Skin epidermis (tissue), 12 donors: ENCODE measurements at regions not wholly inside any gene's neighbourhood (a gene's known extent, or its start where the extent isn't known, plus 50 kb on each side); places are given as distances from the start of the nearest gene placed in this dataset.
A peak's percentile ranks its signal among the peaks of the same experiment; 100 is the strongest.

Experiments used
- H3K27ac ChIP-seq, 21 experiments: fragments of 200-600 bp; sonication (generic) in 11 of 21; one replicate each; pipeline ENCODE4 v1.5.0; 2020; ENCODE audit warnings: mild to moderate bottlenecking in 3 of 21, inconsistent platforms in 2 of 21, moderate library complexity in 2 of 21
- H3K4me3 ChIP-seq, 7 experiments: fragments of 200-600 bp; sonication (generic) in 2 of 7; one replicate each; pipeline ENCODE4 v1.5.0; 2020; ENCODE audit warnings: inconsistent platforms in 2 of 7, mild to moderate bottlenecking in 2 of 7, moderate library complexity in 1 of 7

DNA sequence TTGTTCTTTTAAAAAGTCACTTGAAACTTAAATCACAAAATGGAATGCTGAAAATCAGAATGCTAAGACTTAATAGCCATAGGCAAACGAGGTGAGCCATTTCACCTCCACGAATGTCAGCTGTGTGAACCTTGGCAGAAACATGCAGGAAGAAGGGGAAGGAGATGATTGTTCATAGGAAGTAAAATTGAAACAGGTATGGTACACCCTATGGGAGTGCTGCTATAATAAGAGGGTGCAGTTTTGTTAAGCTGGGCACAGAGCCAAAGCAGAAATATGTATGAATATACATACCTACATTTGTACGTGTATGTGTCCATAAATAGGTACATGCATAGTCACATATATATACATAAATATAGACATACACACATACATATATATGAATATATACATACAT is 51.0 kb upstream of the SPINK5 start:
- no peak overlapping the region for H3K4me3 ChIP-seq
- peak overlapping the region in 1 of 21 experiments; percentile 66 for H3K27ac ChIP-seq

DNA sequence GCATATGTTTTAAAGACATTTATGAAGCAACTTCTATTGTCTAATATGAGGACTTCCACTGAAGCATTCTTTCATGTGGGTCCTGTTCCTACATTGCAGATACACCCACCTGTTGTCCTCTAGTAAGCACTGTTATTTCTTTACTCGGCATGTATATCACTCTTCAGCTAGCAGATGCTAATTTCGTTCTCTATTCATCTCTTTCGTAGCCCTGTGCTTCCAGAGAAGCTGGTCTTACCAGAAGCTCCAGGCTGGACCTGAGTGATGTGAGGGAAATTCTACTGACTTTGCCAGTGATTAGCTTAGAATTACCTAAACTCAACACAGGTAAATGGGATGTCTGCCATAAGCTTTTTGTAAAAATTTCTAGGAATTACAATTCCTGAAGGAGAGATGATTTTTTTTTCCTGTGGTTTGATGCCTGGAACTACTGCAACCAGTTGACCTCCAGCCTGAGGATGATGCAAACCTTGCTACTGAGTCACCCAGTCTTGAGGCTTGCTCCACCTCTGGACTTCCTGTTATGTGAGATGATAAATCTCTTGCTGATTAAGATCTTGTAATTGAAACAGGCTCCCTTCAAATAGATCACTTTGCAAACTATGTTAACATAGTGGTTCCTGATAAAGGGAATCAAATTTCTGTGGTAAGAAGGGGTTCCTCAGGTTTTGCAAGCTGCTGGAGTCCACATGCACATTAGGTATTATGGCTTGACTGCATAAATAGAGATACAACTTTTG is 52.2 kb upstream of the SPINK5 start:
- Histone ChIP-seq H3K27ac (peak overlapping the region in 1 of 21 experiments; percentile 66), H3K4me3 (no peak overlapping the region)

DNA sequence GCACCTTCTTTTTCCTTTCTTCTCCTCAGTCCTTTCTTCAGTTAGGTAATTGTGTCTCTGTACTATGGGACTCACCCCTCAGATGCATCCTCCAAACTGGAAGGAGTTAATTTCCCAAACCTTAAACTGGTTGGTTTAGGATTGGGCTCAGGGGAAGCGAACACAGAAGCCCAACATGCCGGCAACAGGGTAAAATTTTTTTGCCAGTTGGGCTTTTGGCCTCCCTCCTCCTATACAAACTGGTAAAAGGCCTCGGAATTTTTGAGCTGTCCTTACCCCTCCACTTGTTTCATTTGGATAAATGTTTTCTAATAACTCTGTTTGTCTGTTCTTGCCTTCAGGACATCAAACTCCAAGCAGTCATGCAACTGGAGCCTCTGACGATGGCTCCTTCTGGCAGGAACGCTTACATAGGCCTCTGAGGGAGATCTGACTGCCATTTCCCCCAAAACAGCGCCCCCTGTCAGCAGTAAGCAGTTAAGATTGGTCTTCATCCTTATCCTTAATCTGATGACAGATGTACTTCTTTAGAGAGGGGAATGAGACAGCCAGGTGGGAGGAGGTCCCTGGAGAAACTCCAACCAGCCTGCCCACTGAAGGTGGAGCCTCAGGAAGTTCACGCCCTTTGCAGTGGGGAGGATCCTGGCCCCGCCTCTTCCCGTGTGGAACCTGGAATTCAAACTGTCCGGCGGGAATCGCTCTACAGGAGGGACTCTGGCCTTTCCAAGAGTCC is 57.8 kb upstream of the SPINK5 start:
- Histone ChIP-seq H3K4me3 (no peak overlapping the region), H3K27ac (no peak overlapping the region)

DNA sequence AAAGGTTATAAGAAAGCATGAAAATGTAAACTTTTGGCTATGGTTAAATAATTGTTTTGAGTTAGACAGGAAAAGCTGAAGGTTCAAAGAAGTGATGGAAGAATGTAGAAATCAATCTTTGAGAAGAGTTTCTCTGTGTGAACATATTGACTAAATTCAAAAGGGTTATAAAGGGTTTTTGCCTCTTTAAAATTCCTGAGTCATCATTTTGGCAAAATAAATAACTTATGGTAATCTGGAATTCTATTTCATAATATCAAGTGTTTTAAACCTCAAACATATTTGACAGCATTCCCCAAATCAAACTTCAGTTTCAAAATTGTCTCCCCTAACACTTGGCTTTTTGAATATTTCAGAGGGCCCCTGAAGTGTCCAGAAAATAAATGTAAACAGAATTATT is 60.6 kb upstream of the SPINK5 start:
- no peak overlapping the region for H3K4me3 ChIP-seq

DNA sequence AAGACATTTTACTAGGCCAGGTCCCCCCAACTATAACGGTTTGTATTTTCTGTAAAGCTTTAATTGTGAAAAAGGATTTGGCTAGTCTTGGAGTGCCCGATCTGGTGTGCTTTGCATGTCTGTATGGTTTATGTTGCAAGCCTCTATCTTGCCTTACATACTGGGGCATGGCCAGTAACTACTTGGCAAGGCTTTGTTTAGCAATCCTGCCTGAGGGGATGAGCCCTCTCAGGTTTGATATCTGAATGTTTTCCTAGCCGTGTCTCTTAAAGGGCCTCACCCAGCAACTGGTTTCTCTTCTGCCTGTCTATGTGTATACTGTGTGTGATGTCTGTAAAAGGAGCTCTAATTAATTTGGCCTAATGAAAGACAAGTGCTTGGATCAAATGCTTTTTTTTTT is 61.3 kb upstream of the SPINK5 start:
- no peak overlapping the region for H3K4me3 ChIP-seq
- H3K27ac ChIP-seq, result peak overlapping the region in 1 of 21 experiments; percentile 54

More for the DNA sequence above, 60.6 kb upstream of the SPINK5 start:
- peak overlapping the region in 1 of 21 experiments; percentile 27 for H3K27ac ChIP-seq

DNA sequence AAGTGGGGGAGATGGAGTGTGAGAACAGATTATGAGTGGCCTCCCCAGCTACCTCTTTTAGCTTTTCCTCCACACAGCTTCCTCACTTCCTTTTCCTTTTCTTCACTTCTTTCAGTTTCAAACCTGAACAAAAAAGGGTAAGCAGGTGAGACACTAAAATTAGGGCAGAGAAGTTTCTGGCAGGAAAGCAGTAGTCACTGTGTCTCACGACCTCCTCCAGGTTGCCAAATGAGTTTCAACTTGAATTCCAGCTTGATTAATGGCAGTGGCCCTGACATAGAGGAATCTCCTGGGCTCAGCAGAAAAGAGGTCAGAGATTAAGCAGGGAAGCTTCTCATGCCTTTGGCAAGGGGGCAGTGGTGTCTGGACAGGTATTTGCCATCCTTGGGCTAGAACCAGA is 63.7 kb upstream of the SPINK5 start:
- Histone ChIP-seq H3K4me3 (no peak overlapping the region), H3K27ac (no peak overlapping the region)

DNA sequence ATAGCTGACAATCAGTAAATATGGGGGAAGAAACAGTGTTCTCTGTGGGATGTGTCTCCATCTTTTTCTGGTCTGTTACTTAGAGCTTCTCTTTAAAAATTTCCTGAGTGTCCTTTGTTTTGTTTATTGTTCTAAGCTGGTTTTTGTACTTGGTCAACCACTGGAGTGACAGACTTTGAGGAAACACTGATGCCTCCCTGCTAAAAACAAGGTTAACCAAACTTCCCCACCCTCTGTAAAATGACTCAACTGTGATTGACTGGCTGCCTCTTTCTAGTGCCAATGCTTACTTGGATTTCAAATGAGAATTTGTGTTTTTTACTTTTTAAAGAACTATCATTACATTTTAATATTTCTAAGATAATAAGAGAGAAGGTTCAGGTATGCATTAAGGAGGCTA is 65.1 kb upstream of the SPINK5 start:
- no peak overlapping the region for H3K27ac ChIP-seq

DNA sequence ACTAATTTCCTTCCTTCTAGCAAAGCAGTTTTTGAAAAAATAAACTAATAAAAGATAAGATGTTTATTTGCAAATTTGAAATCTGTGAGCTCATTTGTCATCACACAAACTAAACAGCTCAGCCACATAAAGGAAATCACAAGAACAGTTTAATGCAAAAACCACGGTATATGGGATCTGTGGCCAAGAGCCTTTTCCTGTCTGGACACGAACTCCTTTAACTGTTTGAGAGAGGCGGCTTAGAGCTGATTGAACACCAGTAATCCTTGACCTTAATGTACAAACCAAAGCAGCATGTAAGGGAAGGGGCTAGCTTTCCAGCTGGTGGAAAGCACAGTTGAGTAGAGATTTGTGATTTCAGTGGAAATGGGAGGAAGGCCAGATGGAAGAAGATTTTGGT is 66.3 kb upstream of the SPINK5 start:
- Histone ChIP-seq H3K4me3 (no peak overlapping the region), H3K27ac (no peak overlapping the region)

More for the DNA sequence above, 65.1 kb upstream of the SPINK5 start:
- no peak overlapping the region for H3K4me3 ChIP-seq

DNA sequence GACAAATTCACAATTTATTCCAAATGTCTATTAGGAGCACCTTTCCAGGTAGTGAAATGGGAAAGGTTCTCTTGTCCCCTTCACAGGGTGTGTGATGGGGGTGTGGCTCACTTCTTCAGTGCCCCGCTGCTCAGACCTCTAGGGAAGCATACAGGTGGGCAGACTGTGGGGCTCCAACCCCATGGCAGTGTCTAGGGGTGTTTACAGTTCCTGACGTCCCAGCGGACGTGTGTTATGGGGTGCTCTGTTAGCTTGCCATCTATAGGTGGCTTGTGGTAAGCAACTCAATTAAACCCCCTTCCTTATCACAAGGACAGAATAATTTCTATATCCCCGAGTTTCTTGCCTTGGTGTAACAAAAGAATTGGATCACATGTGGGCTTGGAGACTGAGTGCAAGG is 67.4 kb upstream of the SPINK5 start:
- Histone ChIP-seq H3K4me3 (no peak overlapping the region), H3K27ac (no peak overlapping the region)

DNA sequence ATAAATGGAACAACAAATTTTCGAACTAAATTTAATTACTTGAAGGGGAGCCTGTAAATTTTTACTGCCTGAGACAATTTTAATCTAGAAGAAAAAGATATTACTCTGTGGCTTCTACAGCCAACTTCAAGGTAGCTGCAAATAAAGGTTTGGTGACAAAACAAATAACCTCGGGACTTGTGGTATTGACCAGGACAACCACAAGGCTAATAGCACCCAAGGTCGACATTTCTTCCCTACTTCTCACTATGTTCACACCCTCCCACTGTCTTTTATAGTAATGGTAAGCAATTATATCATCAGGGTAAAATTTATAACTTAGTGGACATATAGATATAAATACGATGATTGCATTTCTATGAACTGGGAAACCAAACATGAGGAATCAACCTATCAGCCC is 67.9 kb upstream of the SPINK5 start:
- H3K4me3 ChIP-seq, result no peak overlapping the region
- H3K27ac ChIP-seq, result no peak overlapping the region

DNA sequence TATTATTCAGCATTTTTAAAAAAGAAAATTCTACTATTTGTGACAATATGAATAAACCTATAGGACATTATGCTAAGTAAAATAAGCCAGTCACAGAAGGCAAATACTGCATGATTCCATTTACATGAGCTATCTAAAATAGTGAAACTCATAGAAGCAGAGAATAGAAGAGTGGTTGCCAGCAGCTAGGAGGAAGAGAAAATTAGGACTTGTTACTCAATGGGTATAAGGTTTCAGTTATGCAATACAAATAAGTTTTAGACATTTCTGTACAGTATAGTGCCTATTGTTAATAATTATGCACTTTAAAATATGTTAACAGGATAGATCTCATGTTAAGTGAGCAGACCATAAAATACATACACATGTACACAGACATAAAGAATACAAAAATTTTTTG is 73.8 kb upstream of the SPINK5 start:
- no peak overlapping the region for H3K4me3 ChIP-seq
- H3K27ac ChIP-seq, result no peak overlapping the region

DNA sequence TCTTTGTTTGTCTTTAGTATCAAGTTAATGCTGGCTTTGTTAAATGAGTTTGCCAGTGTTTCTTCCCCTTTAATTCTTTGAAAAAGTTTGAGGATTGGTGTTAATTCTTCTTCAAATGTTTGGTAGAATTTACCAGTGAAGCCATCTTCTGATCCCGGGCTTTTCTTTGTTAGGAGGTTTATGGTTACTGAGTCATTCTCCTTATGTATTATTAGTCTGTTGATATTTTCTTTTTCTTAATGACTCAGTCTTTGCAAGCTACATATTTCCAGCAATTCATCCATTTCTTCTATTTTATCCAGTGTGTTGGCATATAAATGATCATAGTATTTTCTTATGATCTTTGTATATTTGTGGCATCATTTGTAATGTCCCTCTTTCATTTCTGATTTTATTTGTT is 74.5 kb upstream of the SPINK5 start:
- Histone ChIP-seq H3K4me3 (no peak overlapping the region), H3K27ac (no peak overlapping the region)

DNA sequence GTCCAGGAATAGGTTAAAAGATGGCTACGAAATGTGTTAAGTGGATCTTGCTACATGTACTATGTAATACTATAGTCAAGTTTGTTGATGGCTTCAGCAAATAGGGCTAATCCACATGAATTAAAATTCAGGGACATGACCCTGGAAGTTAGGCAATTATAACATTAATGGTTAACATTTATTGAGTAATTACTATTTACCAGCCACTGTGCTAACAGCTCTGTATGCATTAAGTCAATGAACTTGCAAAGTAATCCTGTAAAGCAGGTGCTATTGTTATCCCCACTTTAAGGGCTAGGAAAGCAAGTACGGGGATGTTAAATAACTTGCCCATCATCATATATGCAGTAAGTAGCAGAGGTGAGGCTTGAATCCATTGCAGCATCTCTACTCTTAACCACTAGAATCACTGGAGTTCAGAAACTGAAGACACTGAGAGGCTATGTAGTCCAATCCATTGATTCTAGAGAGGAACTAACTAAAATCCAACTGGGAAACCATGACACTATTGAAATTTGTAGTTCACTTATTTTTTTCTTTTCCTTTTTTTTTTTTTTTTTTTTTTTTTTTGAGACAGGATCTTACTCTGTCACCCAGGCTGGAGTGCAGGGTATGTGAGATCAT is 77.5 kb upstream of the SPINK5 start:
- Histone ChIP-seq H3K27ac (no peak overlapping the region), H3K4me3 (no peak overlapping the region)

DNA sequence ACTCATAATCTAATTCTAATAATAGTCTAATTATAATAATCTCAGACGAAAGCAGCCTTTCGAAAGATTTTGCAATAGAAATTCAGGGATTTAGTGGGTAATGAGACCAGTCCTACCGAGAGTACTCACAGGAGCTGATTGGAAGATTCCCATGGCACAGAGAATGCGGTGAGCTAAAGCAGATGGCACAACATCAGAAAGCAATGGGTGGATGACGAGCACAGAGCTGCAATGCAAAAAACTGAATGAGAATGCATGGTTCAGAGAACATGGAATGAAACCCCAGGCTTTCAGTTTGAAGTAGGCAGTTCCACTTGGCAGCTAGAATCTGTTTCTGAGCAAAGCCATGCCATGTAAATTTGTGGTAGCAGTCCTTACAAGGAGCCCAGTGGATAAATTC is 78.2 kb upstream of the SPINK5 start:
- no peak overlapping the region for H3K27ac ChIP-seq

DNA sequence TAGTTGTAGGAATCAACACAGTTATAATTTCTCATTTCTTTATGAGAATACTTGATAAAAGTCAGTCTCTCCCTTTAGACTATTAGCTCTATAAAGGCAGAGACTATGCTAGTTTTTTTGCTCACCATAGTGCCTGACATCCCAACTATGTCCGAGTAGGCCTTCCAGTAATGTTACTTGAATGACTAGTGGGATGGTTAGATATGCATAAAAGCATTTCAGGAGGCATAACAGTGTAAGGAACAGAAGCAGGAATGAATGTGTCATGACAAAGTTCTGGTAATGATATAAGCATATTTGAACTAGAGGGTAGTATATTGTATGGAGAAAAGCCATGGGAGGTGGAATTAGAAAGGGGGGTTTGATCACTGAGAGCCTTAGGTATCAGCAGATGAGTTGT is 77.4 kb upstream of the C5orf46 start:
- no peak overlapping the region for H3K27ac ChIP-seq
- no peak overlapping the region for H3K4me3 ChIP-seq

More for the DNA sequence above, 78.2 kb upstream of the SPINK5 start:
- H3K4me3 ChIP-seq, result no peak overlapping the region

DNA sequence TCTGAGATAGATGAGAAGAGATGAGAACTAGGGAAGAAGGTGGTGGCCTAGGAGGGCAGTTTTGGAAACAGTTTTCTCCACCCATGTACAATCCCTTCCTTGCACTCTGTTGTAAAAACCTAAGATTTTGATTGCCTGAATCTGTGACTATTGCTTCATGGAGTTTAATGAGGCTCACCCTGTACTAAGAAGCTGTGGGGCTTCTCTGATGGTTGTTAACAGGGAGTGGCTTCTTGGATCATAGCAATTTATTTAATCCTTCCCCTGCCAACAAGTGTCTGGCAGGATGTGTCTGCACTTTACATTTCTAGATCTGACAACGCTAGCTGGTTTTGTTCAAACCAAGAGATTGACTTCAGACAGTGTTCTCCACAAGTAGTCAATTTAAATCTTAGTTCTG is 74.7 kb upstream of the C5orf46 start:
- Histone ChIP-seq H3K27ac (peak overlapping the region in 1 of 21 experiments; percentile 21), H3K4me3 (no peak overlapping the region)

DNA sequence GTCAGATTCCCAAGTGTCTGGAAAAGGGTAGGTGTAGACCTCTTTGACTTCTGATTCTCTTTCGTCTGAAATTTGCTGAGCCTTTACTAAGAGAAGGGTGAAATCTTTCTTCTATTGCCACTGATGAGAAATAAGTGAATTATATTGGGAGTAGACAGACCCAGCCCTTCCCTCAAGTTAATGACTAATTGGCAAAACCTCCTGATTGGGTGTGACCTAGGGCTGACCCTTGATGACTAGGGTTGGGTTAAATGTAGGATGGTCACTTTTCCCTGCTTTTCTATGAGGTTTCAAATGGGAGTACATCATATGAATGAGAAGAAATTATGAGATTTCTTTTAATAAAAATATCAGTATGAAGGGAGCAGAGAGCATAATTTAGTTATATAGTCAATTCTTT is 73.4 kb upstream of the C5orf46 start:
- no peak overlapping the region for H3K27ac ChIP-seq
- H3K4me3 ChIP-seq, result no peak overlapping the region

DNA sequence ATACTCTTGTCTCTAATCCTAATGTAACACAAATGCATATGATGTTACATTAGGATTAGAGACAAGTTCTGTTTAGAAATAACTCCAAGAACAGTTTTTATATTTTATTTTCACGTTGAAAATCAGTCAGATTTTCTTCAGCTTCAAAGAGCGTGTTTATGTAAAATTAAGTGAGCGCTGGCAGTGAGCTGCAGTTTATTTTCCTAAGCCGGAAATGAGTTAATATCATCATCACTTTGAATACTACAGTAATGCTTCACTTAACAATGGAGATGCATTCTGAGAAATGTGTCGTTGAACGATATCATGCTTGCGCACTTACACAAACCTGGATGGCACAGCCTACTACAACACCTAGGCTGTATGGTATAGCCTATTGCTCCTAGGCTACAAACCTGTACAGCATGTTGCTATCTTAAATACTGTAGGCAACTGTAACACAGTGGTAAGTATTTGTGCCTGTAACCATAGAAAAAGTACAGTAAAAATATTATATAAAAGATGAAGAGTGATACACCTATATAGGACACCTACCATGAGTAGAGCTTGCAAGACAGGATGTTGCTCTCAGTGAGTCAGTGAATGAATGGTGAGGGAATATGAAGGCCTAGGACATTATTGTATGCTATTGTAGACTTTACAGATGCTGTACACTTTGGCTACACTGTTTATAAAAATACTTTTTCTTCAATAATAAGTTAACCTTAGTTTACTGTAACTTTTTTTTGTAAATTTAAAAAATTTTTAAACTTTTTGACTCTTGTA is 65.9 kb upstream of the C5orf46 start:
- no peak overlapping the region for H3K4me3 ChIP-seq
- H3K27ac ChIP-seq, result no peak overlapping the region

DNA sequence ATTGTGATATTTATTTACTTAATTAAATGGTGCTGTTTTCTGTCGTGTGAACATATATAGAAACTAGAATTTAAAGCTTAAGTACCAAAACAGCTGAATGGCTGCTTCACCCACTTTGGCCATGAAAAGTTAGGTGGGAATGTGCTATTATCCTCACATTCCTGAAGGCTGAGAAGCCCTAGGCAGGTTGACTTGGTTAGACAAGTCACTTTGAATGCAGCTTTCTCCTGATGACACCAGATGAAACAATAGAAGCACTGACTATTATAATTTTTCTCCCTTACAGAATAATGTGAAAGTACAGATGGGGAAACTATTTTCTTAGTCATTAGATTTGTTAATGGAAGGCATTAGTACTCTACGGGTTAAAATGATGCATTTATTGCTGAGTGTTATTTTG is 65.1 kb upstream of the C5orf46 start:
- no peak overlapping the region for H3K4me3 ChIP-seq
- no peak overlapping the region for H3K27ac ChIP-seq

DNA sequence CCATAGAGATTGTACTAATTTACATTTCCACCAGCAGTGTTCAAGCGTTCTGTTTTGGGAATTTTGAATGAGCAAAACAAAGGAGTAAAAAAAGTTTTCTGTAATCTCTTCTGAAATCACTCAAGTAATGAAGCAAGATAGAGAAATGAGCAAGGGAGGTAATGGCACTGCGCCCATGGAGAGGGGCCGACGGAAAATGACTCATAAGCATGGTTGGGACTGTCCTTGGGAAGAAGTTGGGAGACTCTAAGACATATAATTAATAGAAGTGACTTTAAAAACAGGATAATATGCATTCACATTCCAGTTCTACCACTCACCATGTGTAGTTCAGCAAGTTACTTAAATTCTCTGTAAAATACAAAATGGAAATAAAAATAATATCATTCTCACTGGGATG is 62.5 kb upstream of the C5orf46 start:
- H3K4me3 ChIP-seq, result no peak overlapping the region
- no peak overlapping the region for H3K27ac ChIP-seq
